CD8-positive, alpha-beta memory T cell (primary cell): ENCODE measurements at regions not wholly inside any gene's neighbourhood (a gene's known extent, or its start where the extent isn't known, plus 50 kb on each side); places are given as distances from the start of the nearest gene placed in this dataset.

Experiments
- CTCF ChIA-PET: fragments of 350-600 bp; sonication (Branson Sonifier 250); formaldehyde crosslinking; loops from one replicate; lab custom pipeline; 2021; ENCODE audit warnings: antibody characterized with exemption; lab: Charles Lee
- POLR2A ChIA-PET: fragments of 350-600 bp; sonication (Branson Sonifier 250); formaldehyde crosslinking; loops from one replicate; lab custom pipeline; 2021; ENCODE audit warnings: antibody characterized with exemption; lab: Charles Lee
- DNase-seq, 5 donors: peaks; one replicate each; pipeline versions ENCODE4 v3.0.0 to v3.0.0-alpha.2; 2020 to 2022; ENCODE audit warnings: mixed read lengths in 1 of 5
- H3K27ac ChIP-seq: one replicate; pipeline ENCODE4 v1.7.0; 2013; ENCODE audit warnings: low read depth, mild to moderate bottlenecking, low read length, moderate library complexity
- H3K27me3 ChIP-seq: 2 replicates; pipeline ENCODE4 v1.7.0; 2013; ENCODE audit warnings: low read length, mild to moderate bottlenecking; ENCODE audit not compliant: insufficient read depth, poor library complexity, severe bottlenecking
- H3K36me3 ChIP-seq: 2 replicates; pipeline ENCODE4 v1.7.0; 2013; ENCODE audit warnings: mild to moderate bottlenecking, low read length, moderate library complexity; ENCODE audit not compliant: insufficient read depth
- H3K4me1 ChIP-seq: 2 replicates; pipeline ENCODE4 v1.7.0; 2013; ENCODE audit warnings: mild to moderate bottlenecking, low read length, moderate library complexity; ENCODE audit not compliant: insufficient read depth
- H3K4me3 ChIP-seq: 2 replicates; pipeline ENCODE4 v1.7.0; 2013; ENCODE audit warnings: mild to moderate bottlenecking, low read length
- H3K9me3 ChIP-seq: 2 replicates; pipeline ENCODE4 v1.7.0; 2013; ENCODE audit warnings: mild to moderate bottlenecking, low read length
- H3K27ac Mint-ChIP-seq, 8 donors: one replicate each; pipeline ENCODE4 v1.8.0; 2020 to 2021; ENCODE audit warnings: mixed read lengths in 8 of 8, mild to moderate bottlenecking in 6 of 8, inconsistent platforms in 3 of 8, moderate library complexity in 3 of 8
- H3K27me3 Mint-ChIP-seq, 2 donors: one replicate each; pipeline ENCODE4 v1.8.0; 2020 to 2021; ENCODE audit warnings: mixed read lengths in 2 of 2, mild to moderate bottlenecking in 1 of 2, moderate library complexity in 1 of 2
- H3K36me3 Mint-ChIP-seq, 3 donors: one replicate each; pipeline ENCODE4 v1.8.0; 2020 to 2021; ENCODE audit warnings: mixed read lengths in 3 of 3, inconsistent platforms in 1 of 3, mild to moderate bottlenecking in 1 of 3
- H3K4me1 Mint-ChIP-seq, 3 donors: one replicate each; pipeline ENCODE4 v1.8.0; 2020 to 2021; ENCODE audit warnings: mixed read lengths in 3 of 3, inconsistent platforms in 1 of 3, mild to moderate bottlenecking in 1 of 3
- H3K4me3 Mint-ChIP-seq, 7 donors: one replicate each; pipeline ENCODE4 v1.8.0; 2020 to 2021; ENCODE audit warnings: mixed read lengths in 7 of 7, mild to moderate bottlenecking in 6 of 7, moderate library complexity in 4 of 7, inconsistent platforms in 2 of 7
- H3K9me3 Mint-ChIP-seq, 5 donors: one replicate each; pipeline ENCODE4 v1.8.0; 2020 to 2022; ENCODE audit warnings: mixed read lengths in 5 of 5, mild to moderate bottlenecking in 3 of 5, moderate library complexity in 2 of 5, inconsistent platforms in 1 of 5

- no peak overlapping the region for H3K4me3 Mint-ChIP-seq
- Histone ChIP-seq H3K4me3 (no peak overlapping the region), H3K36me3 (no peaks in the 10 kb centered on the region), H3K27ac (no peak overlapping the region), H3K9me3 (no peaks in the 10 kb centered on the region), H3K4me1 (no peaks in the 10 kb centered on the region), H3K27me3 (peaks cover 5% of the 10 kb centered on the region)
- POLR2A ChIA-PET = no interaction called here
- CTCF ChIA-PET = no interaction called here
- no peak overlapping the region for H3K27ac Mint-ChIP-seq
- H3K9me3 Mint-ChIP-seq = no peaks in the 10 kb centered on the region
- peaks cover 5 to 12% of the 10 kb centered on the region in 2 donors for H3K27me3 Mint-ChIP-seq
- no peak for DNase-seq
- H3K4me1 Mint-ChIP-seq = peaks cover 6 to 13% (median 9%) of the 10 kb centered on the region in 3 donors
- no peaks in the 10 kb centered on the region for H3K36me3 Mint-ChIP-seq
These were observed 140.3 kb upstream of the STMND1 start for GRCh38 chr6:16961577-16961976.

GRCh38 chr6:16959789-16960188 is 142.1 kb upstream of the STMND1 start:
- peaks cover 8 to 12% of the 10 kb centered on the region in 2 donors for H3K27me3 Mint-ChIP-seq
- peak overlapping the region in 1 of 8 donors; percentile 15 for H3K27ac Mint-ChIP-seq
- ChIA-PET CTCF (no interaction called here), POLR2A (no interaction called here)
- Histone ChIP-seq H3K9me3 (no peaks in the 10 kb centered on the region), H3K4me1 (no peaks in the 10 kb centered on the region), H3K4me3 (no peak overlapping the region), H3K36me3 (no peaks in the 10 kb centered on the region), H3K27ac (no peak overlapping the region), H3K27me3 (no peaks in the 10 kb centered on the region)
- H3K36me3 Mint-ChIP-seq = no peaks in the 10 kb centered on the region
- no peak for DNase-seq
- peaks cover 5 to 19% (median 15%) of the 10 kb centered on the region in 3 donors for H3K4me1 Mint-ChIP-seq
- no peaks in the 10 kb centered on the region for H3K9me3 Mint-ChIP-seq
- no peak overlapping the region for H3K4me3 Mint-ChIP-seq

DNA sequence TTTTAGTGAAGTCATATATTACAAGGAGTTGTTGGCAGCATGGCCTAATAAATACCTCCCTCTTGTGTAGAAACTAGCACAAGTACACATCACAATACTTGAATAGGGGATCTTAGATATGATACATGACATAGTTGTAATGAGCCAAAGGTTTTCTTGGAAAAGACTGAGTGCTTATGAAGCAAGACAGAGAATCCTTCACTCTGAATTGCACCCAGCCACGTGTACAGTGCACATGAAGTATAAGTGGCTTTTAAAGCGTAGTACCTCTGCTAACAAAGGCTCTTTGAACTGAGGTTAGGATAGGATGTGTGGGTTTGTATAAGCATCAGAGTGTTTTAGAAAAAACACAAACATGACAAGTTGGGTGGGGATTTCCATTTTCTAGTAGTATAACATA is 145.5 kb upstream of the STMND1 start:
- Mint-ChIP-seq H3K27ac (peak overlapping the region in 3 of 8 donors; percentile 4 to 91 (median 53)), H3K4me1 (peaks cover 4 to 28% (median 12%) of the 10 kb centered on the region in 3 donors), H3K36me3 (no peaks in the 10 kb centered on the region), H3K9me3 (no peaks in the 10 kb centered on the region), H3K4me3 (no peak overlapping the region), H3K27me3 (peaks cover 10 to 17% of the 10 kb centered on the region in 2 donors)
- Histone ChIP-seq H3K4me3 (no peak overlapping the region), H3K9me3 (no peaks in the 10 kb centered on the region), H3K27ac (no peak overlapping the region), H3K36me3 (no peaks in the 10 kb centered on the region), H3K4me1 (no peaks in the 10 kb centered on the region), H3K27me3 (no peaks in the 10 kb centered on the region)
- peak in 1 of 5 donors; percentile 19 for DNase-seq
- ChIA-PET POLR2A (no interaction called here), CTCF (interaction anchor here (1.9 kb wide), 1 partner anchor 11 kb away, joined by 5 read pairs; no protein-coding TSS in a partner anchor)

DNA sequence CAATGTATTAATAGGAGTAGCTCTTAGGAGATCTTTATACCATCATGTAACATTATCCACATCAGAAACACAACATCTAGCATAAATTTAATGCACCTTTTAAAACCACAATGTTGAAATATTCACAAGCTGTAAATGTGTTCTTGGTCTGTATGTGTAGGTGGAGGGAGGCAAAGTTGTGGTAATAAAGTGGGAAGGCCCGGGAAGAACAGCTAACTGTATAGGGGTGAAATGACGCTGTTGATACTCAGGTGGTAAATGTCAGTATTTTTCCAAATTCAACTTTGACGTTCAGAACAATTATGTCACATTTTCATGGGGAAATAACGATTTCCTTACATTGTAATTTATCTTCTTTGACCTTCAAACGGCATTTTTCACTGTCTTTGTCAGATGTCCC is 146.0 kb upstream of the STMND1 start:
- CTCF ChIA-PET = no interaction called here
- H3K4me1 ChIP-seq = no peaks in the 10 kb centered on the region
- no peaks in the 10 kb centered on the region for H3K36me3 ChIP-seq
- H3K4me3 Mint-ChIP-seq = no peak overlapping the region
- no peaks in the 10 kb centered on the region for H3K27me3 ChIP-seq
- POLR2A ChIA-PET = no interaction called here
- H3K36me3 Mint-ChIP-seq = no peaks in the 10 kb centered on the region
- H3K9me3 Mint-ChIP-seq = no peaks in the 10 kb centered on the region
- no peak overlapping the region for H3K27ac ChIP-seq
- DNase-seq = no peak
- H3K4me1 Mint-ChIP-seq = peaks cover 4 to 31% (median 13%) of the 10 kb centered on the region in 3 donors
- H3K27me3 Mint-ChIP-seq = peaks cover 13 to 17% of the 10 kb centered on the region in 2 donors
- no peak overlapping the region for H3K4me3 ChIP-seq
- peak overlapping the region in 2 of 8 donors; percentile 4 to 91 for H3K27ac Mint-ChIP-seq
- no peaks in the 10 kb centered on the region for H3K9me3 ChIP-seq

- H3K4me3 Mint-ChIP-seq = no peak overlapping the region
- peaks cover 14 to 24% of the 10 kb centered on the region in 2 donors for H3K27me3 Mint-ChIP-seq
- H3K9me3 Mint-ChIP-seq = no peaks in the 10 kb centered on the region
- H3K27ac Mint-ChIP-seq = peak overlapping the region in 1 of 8 donors; percentile 36
- no peak overlapping the region for H3K27ac ChIP-seq
- peaks cover 0 to 1% (median 0%) of the 10 kb centered on the region in 3 donors for H3K36me3 Mint-ChIP-seq
- no peaks in the 10 kb centered on the region for H3K27me3 ChIP-seq
- POLR2A ChIA-PET = interaction anchor here (0.6 kb wide), 1 partner anchor 810 kb away, joined by 3 read pairs; no protein-coding TSS in a partner anchor
- CTCF ChIA-PET = no interaction called here
- no peaks in the 10 kb centered on the region for H3K36me3 ChIP-seq
- H3K4me1 Mint-ChIP-seq = peaks cover 4 to 48% (median 20%) of the 10 kb centered on the region in 3 donors
- H3K9me3 ChIP-seq = no peaks in the 10 kb centered on the region
- H3K4me1 ChIP-seq = no peaks in the 10 kb centered on the region
- H3K4me3 ChIP-seq = no peak overlapping the region
- DNase-seq = no peak
These were observed 147.9 kb upstream of the STMND1 start for GRCh38 chr6:16953905-16954304.

DNA sequence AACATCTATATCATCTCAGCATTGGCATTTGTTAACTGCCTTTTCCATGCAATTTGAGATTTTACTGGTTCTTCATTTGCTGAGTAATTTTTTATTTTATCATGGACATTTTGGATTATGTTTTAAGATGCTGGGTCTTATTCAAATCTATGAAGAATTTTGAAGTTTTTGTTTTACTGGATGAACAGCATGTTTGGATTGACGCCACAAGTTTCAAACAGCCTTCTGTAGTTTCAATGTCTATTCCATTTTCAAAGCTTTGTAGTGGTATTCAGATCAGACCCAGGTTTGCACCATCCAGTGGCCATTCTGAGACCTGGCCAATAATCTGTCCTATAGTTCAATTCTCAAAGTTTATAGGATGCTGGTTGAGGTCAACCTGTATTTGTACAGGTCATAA is 148.4 kb upstream of the STMND1 start:
- Histone ChIP-seq H3K36me3 (no peaks in the 10 kb centered on the region), H3K9me3 (no peaks in the 10 kb centered on the region), H3K4me3 (no peak overlapping the region), H3K4me1 (no peaks in the 10 kb centered on the region), H3K27ac (no peak overlapping the region), H3K27me3 (no peaks in the 10 kb centered on the region)
- peaks cover 0 to 3% (median 0%) of the 10 kb centered on the region in 3 donors for H3K36me3 Mint-ChIP-seq
- no peaks in the 10 kb centered on the region for H3K9me3 Mint-ChIP-seq
- peaks cover 14 to 27% of the 10 kb centered on the region in 2 donors for H3K27me3 Mint-ChIP-seq
- POLR2A ChIA-PET = interaction anchor here (0.6 kb wide), 1 partner anchor 810 kb away, joined by 3 read pairs; no protein-coding TSS in a partner anchor
- CTCF ChIA-PET = no interaction called here
- H3K27ac Mint-ChIP-seq = no peak overlapping the region
- no peak for DNase-seq
- no peak overlapping the region for H3K4me3 Mint-ChIP-seq
- H3K4me1 Mint-ChIP-seq = peaks cover 4 to 52% (median 20%) of the 10 kb centered on the region in 3 donors

DNA sequence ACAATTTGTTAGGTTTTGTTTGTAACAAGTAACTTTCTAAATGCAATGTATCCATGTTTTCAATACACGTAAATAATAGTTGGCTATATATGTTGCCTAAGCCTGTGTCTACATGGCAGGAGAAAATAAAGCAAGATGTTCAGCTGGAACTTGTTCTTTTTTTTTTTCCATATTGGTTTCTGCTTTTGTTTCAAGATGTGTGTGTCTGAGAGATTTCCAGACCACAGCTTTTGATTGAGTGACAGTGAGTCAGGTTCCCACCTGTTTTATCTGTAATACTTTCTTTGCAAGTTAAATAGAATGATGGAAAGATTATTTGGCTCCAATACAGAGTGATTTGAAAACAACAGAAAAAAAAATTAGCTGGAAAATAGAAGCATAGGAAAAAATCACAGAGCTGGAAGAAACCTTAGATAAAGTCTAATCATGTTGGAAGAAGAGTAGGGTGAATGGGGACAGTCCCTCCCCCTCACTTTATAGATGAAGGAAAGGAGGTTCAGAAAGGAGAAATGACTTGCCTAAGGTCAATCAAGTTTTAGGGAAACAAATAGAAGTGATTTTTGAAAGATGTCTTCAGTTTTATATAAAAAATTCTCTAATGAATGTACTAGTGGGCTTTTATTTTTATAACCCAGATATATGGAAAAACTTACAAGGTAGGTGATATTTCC is 150.9 kb upstream of the STMND1 start:
- H3K27me3 ChIP-seq = no peaks in the 10 kb centered on the region
- no peaks in the 10 kb centered on the region for H3K9me3 ChIP-seq
- no peak overlapping the region for H3K4me3 Mint-ChIP-seq
- H3K36me3 ChIP-seq = no peaks in the 10 kb centered on the region
- no peak overlapping the region for H3K4me3 ChIP-seq
- H3K4me1 Mint-ChIP-seq = peaks cover 2 to 64% (median 20%) of the 10 kb centered on the region in 3 donors
- H3K27me3 Mint-ChIP-seq = peaks cover 17 to 40% of the 10 kb centered on the region in 2 donors
- ChIA-PET CTCF (interaction anchor here (1.4 kb wide), 1 partner anchor 14 kb away, joined by 5 read pairs; no protein-coding TSS in a partner anchor), POLR2A (no interaction called here)
- DNase-seq = no peak
- peaks cover 0 to 3% (median 0%) of the 10 kb centered on the region in 3 donors for H3K36me3 Mint-ChIP-seq
- no peak overlapping the region for H3K27ac ChIP-seq
- H3K9me3 Mint-ChIP-seq = no peaks in the 10 kb centered on the region
- peak overlapping the region in 1 of 8 donors; percentile 42 for H3K27ac Mint-ChIP-seq
- H3K4me1 ChIP-seq = no peaks in the 10 kb centered on the region

DNA sequence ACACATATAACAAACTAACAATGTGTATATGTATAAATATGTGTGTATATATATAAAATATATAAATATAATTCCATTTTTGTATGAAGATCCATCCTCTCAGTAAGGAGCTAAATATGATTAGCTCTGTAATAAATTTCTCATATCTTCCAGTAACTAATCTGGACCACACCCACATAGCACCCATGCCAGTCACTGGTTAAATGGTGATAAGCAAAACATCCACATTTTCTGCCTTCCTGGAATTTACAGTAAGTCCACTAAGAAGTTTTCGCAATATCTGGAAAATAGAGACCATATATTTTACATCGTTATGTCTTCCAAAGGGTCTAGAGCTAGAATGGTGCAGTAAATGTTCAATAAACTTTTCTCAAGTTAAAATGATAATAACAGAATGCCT is 151.5 kb upstream of the STMND1 start:
- Histone ChIP-seq H3K9me3 (no peaks in the 10 kb centered on the region), H3K4me3 (no peak overlapping the region), H3K36me3 (no peaks in the 10 kb centered on the region), H3K27ac (no peak overlapping the region), H3K27me3 (no peaks in the 10 kb centered on the region), H3K4me1 (no peaks in the 10 kb centered on the region)
- peaks cover 0 to 3% (median 0%) of the 10 kb centered on the region in 3 donors for H3K36me3 Mint-ChIP-seq
- no peak for DNase-seq
- H3K27ac Mint-ChIP-seq = peak overlapping the region in 1 of 8 donors; percentile 42
- H3K27me3 Mint-ChIP-seq = peaks cover 18 to 39% of the 10 kb centered on the region in 2 donors
- CTCF ChIA-PET = interaction anchor here (1.4 kb wide), 1 partner anchor 15 kb away, joined by 5 read pairs; no protein-coding TSS in a partner anchor
- POLR2A ChIA-PET = no interaction called here
- no peaks in the 10 kb centered on the region for H3K9me3 Mint-ChIP-seq
- H3K4me3 Mint-ChIP-seq = no peak overlapping the region
- H3K4me1 Mint-ChIP-seq = peaks cover 2 to 60% (median 17%) of the 10 kb centered on the region in 3 donors
